Hepatocyte (in vitro differentiated cells): ENCODE measurements at regions not wholly inside any gene's neighbourhood (a gene's known extent, or its start where the extent isn't known, plus 50 kb on each side); places are given as distances from the start of the nearest gene placed in this dataset.
"Not testable (repeated sequence)": the region's sequence is repeated elsewhere in the genome, so short reads cannot be mapped to it uniquely, and the experiment has no call there.

ENCODE experiments used
- DNase-seq: peaks from one replicate; pipeline ENCODE4 v3.0.0-alpha.2; 2016; ENCODE audit warnings: low spot score
- H2AFZ ChIP-seq: fragments of 200-600 bp; sonication (generic); 2 replicates; pipeline ENCODE4 v1.6.0; 2016; ENCODE audit warnings: antibody characterized with exemption, mild to moderate bottlenecking
- H3K27ac ChIP-seq: fragments of 200-600 bp; sonication (generic); 2 replicates; pipeline ENCODE4 v1.5.1; 2016; ENCODE audit warnings: mild to moderate bottlenecking
- H3K27me3 ChIP-seq: fragments of 200-600 bp; sonication (generic); 2 replicates; pipeline ENCODE4 v1.6.1; 2016
- H3K36me3 ChIP-seq: fragments of 200-600 bp; sonication (generic); replicated peaks from 2 replicates; pipeline ENCODE4 v1.5.1; 2016; ENCODE audit warnings: low read depth; ENCODE audit not compliant: insufficient read depth
- H3K4me1 ChIP-seq: fragments of 200-600 bp; sonication (generic); 2 replicates; pipeline ENCODE4 v1.5.1; 2016; ENCODE audit warnings: mild to moderate bottlenecking, moderate library complexity; ENCODE audit not compliant: insufficient read depth
- H3K4me2 ChIP-seq: fragments of 200-600 bp; sonication (generic); 2 replicates; pipeline ENCODE4 v1.6.0; 2016
- H3K4me3 ChIP-seq: fragments of 200-600 bp; sonication (generic); 2 replicates; pipeline ENCODE4 v1.5.1; 2016; ENCODE audit warnings: mild to moderate bottlenecking
- H3K79me2 ChIP-seq: fragments of 200-600 bp; sonication (generic); 2 replicates; pipeline ENCODE4 v1.6.0; 2017; ENCODE audit warnings: mild to moderate bottlenecking
- H3K9me2 ChIP-seq: fragments of 200-600 bp; sonication (generic); replicated peaks from 2 replicates; pipeline ENCODE4 v1.6.0; 2017; ENCODE audit warnings: mild to moderate bottlenecking; ENCODE audit not compliant: insufficient read depth
- H3K9me3 ChIP-seq: fragments of 200-600 bp; sonication (generic); 2 replicates; pipeline ENCODE4 v1.5.1; 2016; ENCODE audit warnings: low read depth, mild to moderate bottlenecking
- H4K20me1 ChIP-seq: fragments of 200-600 bp; sonication (generic); 2 replicates; pipeline ENCODE4 v1.6.0; 2016; ENCODE audit warnings: mild to moderate bottlenecking; ENCODE audit not compliant: insufficient read depth, poor library complexity, severe bottlenecking
- EZH2 ChIP-seq: fragments of 200-600 bp; sonication (generic); IDR thresholded peaks from 2 replicates; pipeline ENCODE4 v1.6.1; 2016; ENCODE audit warnings: antibody characterized with exemption, mild to moderate bottlenecking, borderline replicate concordance
- EZH2phosphoT487 ChIP-seq: fragments of 200-600 bp; sonication (generic); IDR thresholded peaks from one replicate; pipeline ENCODE4 v1.6.1; 2018; ENCODE audit warnings: antibody characterized with exemption, mild to moderate bottlenecking, low read depth, moderate library complexity; ENCODE audit not compliant: unreplicated experiment, severe bottlenecking
- WGBS: methylation state at CpG from one replicate; pipeline ENCODE4 v1.1.6; 2016; ENCODE audit warnings: low lambda C conversion rate; ENCODE audit errors: missing lambda C conversion rate; 5-methylcytosine and 5-hydroxymethylcytosine counted together
- TF ChIP-seq, protein P1 (sequence below): fragments of 200-600 bp; sonication (generic); IDR thresholded peaks from 2 replicates; pipeline ENCODE4 v1.5.1; 2016; ENCODE audit warnings: antibody characterized with exemption, mild to moderate bottlenecking; ENCODE audit not compliant: poor library complexity

DNA sequence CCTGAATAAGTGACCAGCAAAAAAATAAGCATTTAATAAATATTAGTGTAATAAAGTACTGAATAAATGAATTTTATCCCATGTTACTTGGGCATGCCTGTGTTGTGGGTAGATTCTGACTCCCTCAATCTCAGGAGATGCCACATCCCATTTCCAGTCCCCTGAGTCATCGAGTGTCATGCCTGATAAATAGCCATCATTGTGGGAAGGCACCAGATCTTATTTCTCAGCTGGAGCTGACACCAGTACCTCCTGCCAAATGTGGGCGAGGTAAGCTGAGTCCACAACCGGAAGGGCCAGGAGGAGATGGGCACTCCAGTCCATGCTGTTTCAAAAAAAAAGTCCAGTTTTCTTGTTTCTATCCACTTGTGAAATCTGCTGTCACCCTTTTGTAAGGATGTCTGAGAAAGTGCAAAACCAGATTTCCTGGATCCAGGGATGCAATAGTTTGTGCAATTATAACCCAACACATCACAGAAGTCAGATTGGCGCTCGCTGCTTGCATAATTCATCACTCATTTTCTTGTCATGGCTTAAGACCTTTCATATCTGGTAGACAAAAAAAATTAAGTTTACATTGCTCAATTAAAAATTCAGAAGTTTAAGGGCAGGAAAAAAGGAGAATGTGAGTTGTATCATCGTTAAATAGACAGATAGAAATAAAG lies 311.6 kb downstream of the MIAT start:
- WGBS, result 79% methylated on average over 6 of the region's 6 CpGs
- no peaks in the 10 kb centered on the region for H3K9me3 ChIP-seq
- H4K20me1 ChIP-seq, result no peaks in the 10 kb centered on the region
- H2AFZ ChIP-seq, result no peak overlapping the region
- no peak overlapping the region for H3K27ac ChIP-seq
- no peaks in the 10 kb centered on the region for H3K36me3 ChIP-seq
- H3K4me3 ChIP-seq, result no peak overlapping the region
- H3K4me1 ChIP-seq, result no peaks in the 10 kb centered on the region
- no peak for TF ChIP-seq EZH2phosphoT487
- TF ChIP-seq EZH2, result no peak
- peaks cover 16% of the 10 kb centered on the region for H3K27me3 ChIP-seq
- no peaks in the 10 kb centered on the region for H3K9me2 ChIP-seq
- H3K79me2 ChIP-seq, result no peaks in the 10 kb centered on the region
- no peak for DNase-seq
- H3K4me2 ChIP-seq, result no peak overlapping the region

- H3K79me2 ChIP-seq, result no peaks in the 10 kb centered on the region
- no peaks in the 10 kb centered on the region for H3K4me1 ChIP-seq
- no peak overlapping the region for H3K27ac ChIP-seq
- H3K27me3 ChIP-seq, result peaks cover 26% of the 10 kb centered on the region
- no peaks in the 10 kb centered on the region for H3K9me3 ChIP-seq
- no peak overlapping the region for H3K4me2 ChIP-seq
- WGBS, result 32% methylated on average over 5 of the region's 5 CpGs
- H3K9me2 ChIP-seq, result no peaks in the 10 kb centered on the region
- no peaks in the 10 kb centered on the region for H4K20me1 ChIP-seq
- H3K36me3 ChIP-seq, result no peaks in the 10 kb centered on the region
- H2AFZ ChIP-seq, result no peak overlapping the region
- TF ChIP-seq EZH2 (no peak), EZH2phosphoT487 (no peak)
- TF ChIP-seq, protein P1, sequence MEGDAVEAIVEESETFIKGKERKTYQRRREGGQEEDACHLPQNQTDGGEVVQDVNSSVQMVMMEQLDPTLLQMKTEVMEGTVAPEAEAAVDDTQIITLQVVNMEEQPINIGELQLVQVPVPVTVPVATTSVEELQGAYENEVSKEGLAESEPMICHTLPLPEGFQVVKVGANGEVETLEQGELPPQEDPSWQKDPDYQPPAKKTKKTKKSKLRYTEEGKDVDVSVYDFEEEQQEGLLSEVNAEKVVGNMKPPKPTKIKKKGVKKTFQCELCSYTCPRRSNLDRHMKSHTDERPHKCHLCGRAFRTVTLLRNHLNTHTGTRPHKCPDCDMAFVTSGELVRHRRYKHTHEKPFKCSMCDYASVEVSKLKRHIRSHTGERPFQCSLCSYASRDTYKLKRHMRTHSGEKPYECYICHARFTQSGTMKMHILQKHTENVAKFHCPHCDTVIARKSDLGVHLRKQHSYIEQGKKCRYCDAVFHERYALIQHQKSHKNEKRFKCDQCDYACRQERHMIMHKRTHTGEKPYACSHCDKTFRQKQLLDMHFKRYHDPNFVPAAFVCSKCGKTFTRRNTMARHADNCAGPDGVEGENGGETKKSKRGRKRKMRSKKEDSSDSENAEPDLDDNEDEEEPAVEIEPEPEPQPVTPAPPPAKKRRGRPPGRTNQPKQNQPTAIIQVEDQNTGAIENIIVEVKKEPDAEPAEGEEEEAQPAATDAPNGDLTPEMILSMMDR, result no peak
- no peak for DNase-seq
- H3K4me3 ChIP-seq, result no peak overlapping the region
These were observed 313.5 kb downstream of the MIAT start for GRCh38 chr22:26970809-26971394.

DNA sequence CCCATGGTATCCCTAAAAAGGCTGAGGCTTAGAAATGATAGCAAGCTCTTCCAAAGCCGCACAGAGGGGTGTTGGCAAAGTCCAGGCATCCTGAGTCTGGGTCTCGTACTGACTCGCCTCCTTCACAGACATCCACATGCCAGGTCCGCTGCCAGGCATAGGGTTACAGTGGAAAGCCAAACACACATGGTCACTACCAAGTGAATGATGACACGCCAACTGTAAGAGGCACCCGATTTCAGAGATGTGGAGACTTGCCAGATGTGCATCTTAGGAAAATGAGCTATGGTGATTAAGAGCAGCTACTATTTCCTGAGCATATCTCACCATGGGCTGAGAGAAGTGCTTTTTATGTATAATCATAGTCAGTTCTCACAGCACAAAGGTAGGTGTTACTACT lies 314.9 kb downstream of the MIAT start:
- H3K27ac ChIP-seq, result no peak overlapping the region
- no peak overlapping the region for H3K4me3 ChIP-seq
- no peak overlapping the region for H3K4me2 ChIP-seq
- no peaks in the 10 kb centered on the region for H3K36me3 ChIP-seq
- H3K27me3 ChIP-seq, result peaks cover 31% of the 10 kb centered on the region
- WGBS, result 76% methylated on average over 6 of the region's 6 CpGs
- H2AFZ ChIP-seq, result no peak overlapping the region
- no peaks in the 10 kb centered on the region for H3K4me1 ChIP-seq
- H3K9me3 ChIP-seq, result no peaks in the 10 kb centered on the region
- no peaks in the 10 kb centered on the region for H4K20me1 ChIP-seq
- no peaks in the 10 kb centered on the region for H3K79me2 ChIP-seq
- TF ChIP-seq EZH2 (no peak), EZH2phosphoT487 (no peak)
- TF ChIP-seq, protein P1, result no peak
- no peak for DNase-seq
- no peaks in the 10 kb centered on the region for H3K9me2 ChIP-seq

DNA sequence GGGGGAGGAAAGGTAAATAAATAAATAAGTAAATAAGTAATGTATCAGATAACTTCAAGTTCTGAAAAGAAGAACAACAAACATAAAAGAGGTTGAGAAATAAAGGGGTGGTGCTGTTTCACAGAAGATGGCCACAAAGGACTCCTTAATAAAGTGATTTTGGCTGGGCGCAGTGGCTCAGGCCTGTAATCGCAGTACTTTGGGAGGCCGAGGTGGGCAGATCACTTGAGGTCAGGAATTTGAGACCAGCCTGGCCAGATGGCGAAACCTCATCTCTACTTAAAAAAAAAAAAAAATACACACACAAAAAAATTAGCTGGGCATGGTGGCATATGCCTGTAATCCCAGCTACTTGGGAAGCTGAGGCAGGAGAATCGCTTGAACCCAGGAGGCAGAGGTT lies 315.5 kb downstream of the MIAT start:
- not testable (repeated sequence) for H3K4me1 ChIP-seq, H3K9me2 ChIP-seq, H3K79me2 ChIP-seq, H4K20me1 ChIP-seq, H3K27ac ChIP-seq, DNase-seq, H3K4me2 ChIP-seq, H3K4me3 ChIP-seq, H3K9me3 ChIP-seq, H2AFZ ChIP-seq, H3K36me3 ChIP-seq
- peaks cover 37% of the 10 kb centered on the region for H3K27me3 ChIP-seq
- 86% methylated on average over 5 of the region's 5 CpGs for WGBS
